Activated CD8-positive, alpha-beta T cell treated with anti-CD3 and anti-CD28 coated beads, Interleukin-2, amount 10 ng/mL, durations not matched to agents 7 days and 5 days (primary cell): ENCODE measurements at regions not wholly inside any gene's neighbourhood (a gene's known extent, or its start where the extent isn't known, plus 50 kb on each side); places are given as distances from the start of the nearest gene placed in this dataset.

Source experiments
- ATAC-seq: fragments of 150-1000 bp; cut with Tn5 transposase; one replicate; pipeline ENCODE4 v1.10.0; 2021; ENCODE audit warnings: moderate library complexity
- CTCF ChIA-PET: fragments of 350-600 bp; sonication (Branson Sonifier 250); formaldehyde crosslinking; loops from one replicate; lab custom pipeline; 2021; ENCODE audit warnings: antibody characterized with exemption; lab: Charles Lee
- POLR2A ChIA-PET: fragments of 350-600 bp; sonication (Branson Sonifier 250); formaldehyde crosslinking; loops from one replicate; lab custom pipeline; 2021; ENCODE audit warnings: antibody characterized with exemption; lab: Charles Lee
- DNase-seq: peaks from one replicate; pipeline ENCODE4 v3.0.0-alpha.2; 2020
- H3K27ac Mint-ChIP-seq: one replicate; pipeline ENCODE4 v1.8.0; 2021; ENCODE audit warnings: mild to moderate bottlenecking, mixed read lengths
- H3K27me3 Mint-ChIP-seq: one replicate; pipeline ENCODE4 v1.8.0; 2021; ENCODE audit warnings: low read depth, mixed read lengths
- H3K36me3 Mint-ChIP-seq: one replicate; pipeline ENCODE4 v1.8.0; 2021; ENCODE audit warnings: low read depth, mixed read lengths
- H3K4me1 Mint-ChIP-seq: one replicate; pipeline ENCODE4 v1.8.0; 2021; ENCODE audit warnings: low read depth, mixed read lengths
- H3K4me3 Mint-ChIP-seq: one replicate; pipeline ENCODE4 v1.8.0; 2021; ENCODE audit warnings: mild to moderate bottlenecking, mixed read lengths
- H3K9me3 Mint-ChIP-seq: one replicate; pipeline ENCODE4 v1.8.0; 2022; ENCODE audit warnings: mixed read lengths; ENCODE audit not compliant: insufficient read depth

GRCh38 chr1:3954170-3955169 lies 54.4 kb upstream of the C1orf174 start:
- H3K9me3 Mint-ChIP-seq, result no peaks in the 10 kb centered on the region
- no peak for DNase-seq
- H3K4me3 Mint-ChIP-seq, result no peak overlapping the region
- POLR2A ChIA-PET, result no interaction called here
- no peak for ATAC-seq
- H3K36me3 Mint-ChIP-seq, result no peaks in the 10 kb centered on the region
- CTCF ChIA-PET, result no interaction called here
- H3K4me1 Mint-ChIP-seq, result no peaks in the 10 kb centered on the region
- peaks cover 3% of the 10 kb centered on the region for H3K27me3 Mint-ChIP-seq
- H3K27ac Mint-ChIP-seq, result no peak overlapping the region

DNA sequence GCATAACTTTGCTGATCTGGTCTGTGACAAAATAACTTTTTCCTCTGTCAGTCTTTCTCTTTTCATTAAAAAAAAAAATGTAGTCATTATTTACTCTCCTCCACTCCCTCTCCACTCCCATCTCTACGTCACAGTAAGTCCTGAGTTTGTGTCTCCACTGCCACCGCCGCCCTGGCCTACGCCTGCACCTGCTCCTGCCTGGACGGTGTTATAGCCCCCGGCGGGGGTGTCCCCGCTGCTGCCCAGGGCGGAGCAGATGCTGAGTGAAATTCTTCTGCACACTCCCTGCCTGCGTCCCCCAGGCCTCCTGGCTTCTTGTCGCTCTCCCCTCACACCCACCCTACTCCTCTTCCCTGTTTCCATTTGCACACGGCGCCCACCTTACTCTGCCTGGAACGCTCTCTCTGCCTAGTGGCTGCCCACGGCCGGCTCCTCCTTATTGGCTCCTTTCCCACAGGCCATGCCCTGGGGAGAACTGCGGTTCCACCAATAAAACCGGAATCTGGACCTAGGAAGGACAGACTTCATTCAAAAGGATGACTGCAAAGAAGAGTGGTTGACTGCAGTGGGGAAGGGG lies 55.2 kb upstream of the C1orf174 start:
- DNase-seq (no peak), ATAC-seq (no peak)
- ChIA-PET CTCF (no interaction called here), POLR2A (no interaction called here)
- Mint-ChIP-seq H3K4me3 (no peak overlapping the region), H3K36me3 (no peaks in the 10 kb centered on the region), H3K27me3 (peaks cover 3% of the 10 kb centered on the region), H3K4me1 (no peaks in the 10 kb centered on the region), H3K27ac (no peak overlapping the region), H3K9me3 (no peaks in the 10 kb centered on the region)

DNA sequence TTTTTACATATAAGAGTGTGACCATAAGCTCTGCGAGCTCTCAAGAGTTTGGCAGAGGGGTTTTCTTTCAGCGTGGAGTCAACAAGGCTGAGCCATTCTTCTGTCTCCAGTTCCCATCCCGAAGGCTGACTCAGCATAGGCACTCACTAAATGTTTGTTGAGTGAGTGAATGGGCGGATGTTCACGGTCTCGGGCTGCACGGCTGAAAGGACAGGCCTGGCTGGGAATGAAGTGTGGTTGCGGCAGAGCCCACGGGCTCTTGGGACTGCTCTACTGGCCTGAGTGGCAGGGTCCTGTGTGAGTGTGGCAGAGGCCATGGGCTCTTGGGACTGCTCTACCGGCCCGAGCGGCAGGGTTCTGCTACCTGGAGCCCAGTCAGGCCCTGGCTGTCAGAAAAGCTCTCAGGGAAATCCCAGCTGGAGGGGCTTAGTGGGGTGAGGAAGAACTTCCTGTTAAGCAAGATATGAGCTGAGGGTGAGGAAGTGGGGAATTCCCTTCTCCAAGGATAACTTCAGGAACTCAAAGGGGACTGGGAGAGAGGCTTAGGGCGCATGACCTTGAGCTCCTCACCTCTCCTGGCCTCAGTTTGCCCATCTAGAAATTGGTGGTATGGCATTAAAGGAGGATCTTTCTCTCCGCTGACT lies 56.6 kb upstream of the C1orf174 start:
- ATAC-seq, result no peak
- H3K27ac Mint-ChIP-seq, result no peak overlapping the region
- CTCF ChIA-PET, result no interaction called here
- H3K27me3 Mint-ChIP-seq, result peaks cover 3% of the 10 kb centered on the region
- H3K4me3 Mint-ChIP-seq, result no peak overlapping the region
- H3K4me1 Mint-ChIP-seq, result no peaks in the 10 kb centered on the region
- H3K9me3 Mint-ChIP-seq, result no peaks in the 10 kb centered on the region
- DNase-seq, result no peak
- H3K36me3 Mint-ChIP-seq, result no peaks in the 10 kb centered on the region
- POLR2A ChIA-PET, result no interaction called here

DNA sequence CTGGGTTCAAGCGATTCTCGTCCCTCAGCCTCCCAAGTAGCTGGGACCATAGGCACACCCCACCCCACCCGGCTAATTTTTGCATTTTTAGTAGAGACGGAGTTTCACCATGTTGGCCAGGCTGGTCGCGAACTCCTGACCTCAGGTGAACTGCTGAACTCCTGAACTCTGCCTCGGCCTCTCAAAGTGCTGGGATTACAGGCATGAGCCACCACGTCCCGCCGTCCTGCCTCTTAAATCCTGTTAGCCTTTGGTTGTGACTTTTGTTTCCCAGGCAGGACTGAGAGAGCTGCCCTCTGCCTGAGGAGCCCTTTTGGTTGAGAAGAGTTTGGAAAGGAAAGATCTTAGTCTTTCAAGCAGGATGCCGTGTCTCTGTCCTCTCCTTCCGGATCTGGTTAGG lies 59.3 kb upstream of the C1orf174 start:
- no peak overlapping the region for H3K27ac Mint-ChIP-seq
- H3K4me1 Mint-ChIP-seq, result no peaks in the 10 kb centered on the region
- ATAC-seq (no peak), DNase-seq (no peak)
- ChIA-PET CTCF (no interaction called here), POLR2A (no interaction called here)
- no peaks in the 10 kb centered on the region for H3K27me3 Mint-ChIP-seq
- H3K4me3 Mint-ChIP-seq, result no peak overlapping the region
- H3K9me3 Mint-ChIP-seq, result no peaks in the 10 kb centered on the region
- no peaks in the 10 kb centered on the region for H3K36me3 Mint-ChIP-seq

DNA sequence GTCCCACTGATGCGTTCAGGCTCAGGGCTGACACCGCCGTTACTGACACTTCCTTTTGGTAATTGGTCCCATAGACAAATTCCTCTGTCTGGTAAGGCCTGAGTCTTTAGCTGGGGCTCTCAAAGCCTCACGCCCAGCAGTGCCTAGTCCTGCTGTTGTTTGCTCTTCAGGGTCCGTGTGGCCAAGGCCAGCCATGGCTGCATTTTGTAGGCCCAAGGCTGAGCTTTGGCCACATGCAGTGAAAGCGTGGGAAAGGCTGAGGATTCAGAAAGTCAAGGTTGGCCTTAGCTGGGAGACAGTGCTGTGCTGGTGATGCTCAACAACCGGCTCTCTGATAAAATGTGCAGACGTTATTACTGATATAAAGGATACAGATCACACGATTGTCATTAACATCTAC lies 63.5 kb upstream of the C1orf174 start:
- CTCF ChIA-PET, result no interaction called here
- no peaks in the 10 kb centered on the region for H3K36me3 Mint-ChIP-seq
- POLR2A ChIA-PET, result no interaction called here

DNA sequence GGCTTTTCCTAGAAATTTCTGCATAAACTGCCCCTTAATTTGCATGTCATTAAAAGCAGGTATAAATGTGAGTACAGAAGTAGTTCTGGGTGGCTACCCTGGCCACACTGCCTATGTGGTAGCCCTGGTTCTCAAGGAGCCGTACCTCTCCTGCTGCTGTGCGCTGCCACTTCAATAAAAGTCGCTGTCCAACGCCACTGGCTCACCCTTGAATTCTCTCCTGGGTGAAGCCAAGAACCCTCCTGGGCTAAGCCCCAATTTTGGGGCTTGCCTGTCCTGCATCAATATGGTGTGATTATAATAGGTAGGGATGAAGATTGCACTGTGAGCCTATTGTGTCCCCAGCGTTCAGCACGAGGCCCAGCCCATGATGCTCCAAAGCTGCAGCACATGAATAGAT lies 65.6 kb upstream of the C1orf174 start:
- Mint-ChIP-seq H3K36me3 (no peaks in the 10 kb centered on the region), H3K27ac (no peak overlapping the region), H3K27me3 (no peaks in the 10 kb centered on the region), H3K9me3 (no peaks in the 10 kb centered on the region), H3K4me3 (no peak overlapping the region), H3K4me1 (no peaks in the 10 kb centered on the region)
- ATAC-seq (no peak), DNase-seq (no peak)
- ChIA-PET CTCF (no interaction called here), POLR2A (no interaction called here)

More for the DNA sequence above, 63.5 kb upstream of the C1orf174 start:
- Mint-ChIP-seq H3K4me1 (no peaks in the 10 kb centered on the region), H3K27ac (no peak overlapping the region), H3K9me3 (no peaks in the 10 kb centered on the region), H3K27me3 (no peaks in the 10 kb centered on the region), H3K4me3 (no peak overlapping the region)
- DNase-seq (no peak), ATAC-seq (no peak)

DNA sequence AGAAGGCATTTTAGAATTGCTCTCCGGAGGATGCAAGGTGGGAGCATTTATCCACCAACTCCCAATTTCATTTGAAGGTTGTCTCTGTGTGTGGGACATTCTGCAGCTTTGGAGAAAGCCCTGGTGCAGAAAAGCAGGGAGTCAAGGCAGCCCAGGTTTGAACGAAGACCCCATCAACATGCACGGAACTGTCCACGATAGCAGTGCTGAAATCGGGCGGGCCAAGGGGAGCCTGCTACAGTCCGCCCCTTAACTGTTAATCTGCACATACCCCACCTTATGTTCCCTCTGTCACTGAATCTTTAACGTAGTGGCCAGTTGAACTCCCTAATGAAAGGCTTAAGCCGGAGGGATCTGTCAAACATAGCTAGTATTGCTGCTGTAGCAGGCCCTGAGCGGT lies 68.8 kb upstream of the C1orf174 start:
- no peak for DNase-seq
- no peak for ATAC-seq
- Mint-ChIP-seq H3K27me3 (no peaks in the 10 kb centered on the region), H3K4me1 (no peaks in the 10 kb centered on the region), H3K27ac (no peak overlapping the region), H3K36me3 (no peaks in the 10 kb centered on the region), H3K4me3 (no peak overlapping the region), H3K9me3 (no peaks in the 10 kb centered on the region)
- ChIA-PET CTCF (no interaction called here), POLR2A (no interaction called here)

DNA sequence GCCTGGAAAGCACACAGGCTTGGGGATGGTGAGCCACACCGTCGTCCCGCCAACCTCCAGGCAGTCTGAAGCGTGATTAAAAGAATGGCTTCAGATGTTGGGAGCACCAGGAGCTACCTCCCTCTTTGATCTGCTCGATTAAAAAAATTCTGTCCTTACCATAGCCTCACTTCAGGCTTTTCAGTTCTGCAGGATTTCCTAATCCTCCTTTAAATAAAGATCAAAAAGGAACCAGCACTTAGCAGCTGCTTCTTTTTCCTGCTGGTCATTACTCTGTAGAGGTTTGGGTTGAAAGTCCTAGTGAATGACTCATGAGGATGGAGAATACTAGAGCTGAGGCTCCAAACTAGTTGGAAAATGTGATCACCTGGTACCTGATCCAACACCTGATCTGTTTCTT lies 71.9 kb upstream of the C1orf174 start:
- DNase-seq (no peak), ATAC-seq (no peak)
- H3K4me3 Mint-ChIP-seq, result no peak overlapping the region
- H3K36me3 Mint-ChIP-seq, result no peaks in the 10 kb centered on the region
- H3K27ac Mint-ChIP-seq, result no peak overlapping the region
- H3K4me1 Mint-ChIP-seq, result no peaks in the 10 kb centered on the region
- ChIA-PET CTCF (no interaction called here), POLR2A (no interaction called here)
- no peaks in the 10 kb centered on the region for H3K9me3 Mint-ChIP-seq
- H3K27me3 Mint-ChIP-seq, result no peaks in the 10 kb centered on the region

DNA sequence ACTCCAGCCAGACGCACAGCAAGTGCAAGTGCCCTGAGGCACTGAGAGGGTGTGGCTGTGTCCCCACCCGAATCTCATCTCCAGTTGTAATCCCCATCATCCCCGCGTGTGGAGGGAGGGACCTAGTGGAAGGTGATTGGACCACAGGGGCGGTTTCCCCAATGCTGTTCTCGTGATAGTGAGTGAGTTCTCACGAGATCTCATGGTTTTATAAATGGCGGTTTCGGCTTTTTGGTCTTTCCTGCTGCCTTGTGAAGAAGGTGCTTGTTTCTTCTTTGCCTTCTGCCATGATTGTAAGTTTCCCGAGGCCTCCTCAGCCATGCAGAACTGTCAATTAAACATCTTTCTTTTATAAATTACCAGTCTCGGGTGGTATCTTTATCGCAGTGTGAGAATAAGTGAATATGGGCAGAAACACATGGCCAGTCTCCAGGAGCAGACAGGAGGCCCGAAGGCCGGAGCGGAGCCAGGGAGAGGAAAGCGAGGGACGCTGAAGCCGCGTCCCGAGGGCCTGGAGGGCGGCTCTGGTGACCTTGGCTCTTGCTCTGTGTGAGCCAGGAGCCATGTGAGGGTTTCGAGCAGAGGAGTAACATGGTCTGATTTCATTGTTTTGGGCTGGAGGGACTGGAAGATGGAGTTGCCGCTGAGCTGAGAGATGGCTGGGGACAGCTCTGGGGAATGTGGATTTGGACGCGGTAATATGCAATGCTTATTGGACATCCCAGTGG lies 76.0 kb upstream of the C1orf174 start:
- Mint-ChIP-seq H3K4me1 (no peaks in the 10 kb centered on the region), H3K27ac (no peak overlapping the region), H3K9me3 (no peaks in the 10 kb centered on the region), H3K27me3 (no peaks in the 10 kb centered on the region), H3K4me3 (no peak overlapping the region), H3K36me3 (no peaks in the 10 kb centered on the region)
- ChIA-PET CTCF (no interaction called here), POLR2A (no interaction called here)
- ATAC-seq, result no peak
- no peak for DNase-seq

DNA sequence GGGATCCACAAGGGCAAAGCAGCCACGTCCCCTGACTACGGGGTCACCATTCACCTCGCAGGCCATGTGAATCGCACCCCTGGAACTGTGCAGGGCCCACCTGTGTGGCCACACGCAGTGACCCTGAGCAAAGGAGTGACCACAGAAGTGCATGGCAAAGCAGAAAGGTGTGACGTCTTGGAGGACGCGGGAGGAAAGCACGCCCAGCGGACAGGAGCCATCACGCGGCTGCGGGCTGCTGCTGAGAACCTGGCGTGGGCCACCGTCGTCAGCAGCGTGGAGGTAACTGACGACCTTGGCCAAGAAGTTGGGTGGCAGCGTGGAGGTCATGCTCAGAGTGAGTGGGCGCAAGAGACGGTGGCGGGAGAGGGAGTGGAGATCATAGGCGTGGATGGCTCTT lies 76.7 kb upstream of the C1orf174 start:
- Mint-ChIP-seq H3K27me3 (no peaks in the 10 kb centered on the region), H3K36me3 (no peaks in the 10 kb centered on the region), H3K27ac (no peak overlapping the region), H3K9me3 (no peaks in the 10 kb centered on the region), H3K4me3 (no peak overlapping the region), H3K4me1 (no peaks in the 10 kb centered on the region)
- POLR2A ChIA-PET, result no interaction called here
- CTCF ChIA-PET, result no interaction called here
- no peak for ATAC-seq
- DNase-seq, result no peak

DNA sequence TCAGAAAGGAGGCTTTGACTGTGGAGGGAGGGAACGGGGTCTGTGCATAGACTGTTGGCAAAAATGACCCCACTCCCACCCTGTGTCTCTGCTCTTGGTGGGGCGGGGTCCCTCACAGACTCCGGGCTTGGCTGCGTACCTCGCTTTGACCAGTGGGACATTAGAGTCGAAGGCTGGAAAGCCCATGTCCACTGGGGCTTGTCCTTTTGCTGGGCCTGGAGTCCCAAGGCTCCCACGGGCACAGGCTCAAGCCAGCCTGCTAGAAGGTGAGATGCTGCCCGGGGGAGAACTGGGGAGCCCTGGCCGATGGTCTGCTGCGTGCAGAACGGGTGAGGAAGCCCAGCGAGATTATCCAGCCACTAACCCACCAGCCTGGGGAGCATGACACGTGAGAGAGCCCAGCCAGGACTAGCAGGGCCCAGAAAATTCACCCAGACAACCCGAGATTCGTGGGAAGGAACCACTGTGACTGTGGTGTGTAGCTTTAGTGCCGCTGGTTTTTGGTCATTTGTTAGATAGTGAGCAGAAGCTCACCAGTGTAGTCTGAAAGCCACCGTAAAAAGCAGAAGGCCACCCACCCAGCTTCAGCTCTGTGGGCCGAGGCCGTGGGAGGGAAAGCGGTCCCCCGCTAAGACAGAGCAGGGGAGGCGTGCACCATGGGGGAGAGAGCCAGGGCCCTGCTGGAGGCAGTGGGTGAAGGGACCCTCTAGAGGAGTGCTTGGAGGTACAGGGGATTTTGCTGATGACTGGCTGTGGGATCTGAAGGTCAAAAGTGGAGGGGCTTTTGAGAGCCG lies 78.3 kb upstream of the C1orf174 start:
- no peak overlapping the region for H3K4me3 Mint-ChIP-seq
- ATAC-seq, result no peak

More for the DNA sequence above, 78.3 kb upstream of the C1orf174 start:
- ChIA-PET POLR2A (no interaction called here), CTCF (no interaction called here)
- Mint-ChIP-seq H3K36me3 (no peaks in the 10 kb centered on the region), H3K9me3 (no peaks in the 10 kb centered on the region), H3K27ac (no peak overlapping the region), H3K27me3 (peaks cover 4% of the 10 kb centered on the region), H3K4me1 (no peaks in the 10 kb centered on the region)
- DNase-seq, result no peak
